ENCODE measurements at regions not wholly inside any gene's neighbourhood (a gene's known extent, or its start where the extent isn't known, plus 50 kb on each side); places are given as distances from the start of the nearest gene placed in this dataset.

- no peak for TF ChIP-seq CTCF (CRISPR knock-in tag; IDR thresholded peaks at IDR 0.05)
- TF ChIP-seq ZNF329 (CRISPR knock-in tag; IDR thresholded peaks at IDR 0.05; ENCODE audit: low read depth), result no peak
- TF ChIP-seq LCORL (IDR thresholded peaks at IDR 0.05), result no peak
- no peak for TF ChIP-seq LCORL (CRISPR knock-in tag; IDR thresholded peaks at IDR 0.05)
- no peak for TF ChIP-seq ZMAT3 (CRISPR knock-in tag; conservative IDR thresholded peaks at IDR 0.05)
- no peak for TF ChIP-seq TBX2 (CRISPR knock-in tag; IDR thresholded peaks at IDR 0.05; ENCODE audit: borderline replicate concordance)
- no peak for TF ChIP-seq ZNF574 (CRISPR knock-in tag; IDR thresholded peaks at IDR 0.05)
- no peak for TF ChIP-seq HNF4A (CRISPR knock-in tag; IDR thresholded peaks at IDR 0.05)
- TF ChIP-seq GTF3A (CRISPR knock-in tag; conservative IDR thresholded peaks at IDR 0.05), result no peak
- TF ChIP-seq CBX5 (CRISPR knock-in tag; IDR thresholded peaks at IDR 0.05; ENCODE audit: borderline replicate concordance), result no peak
- no peak for TF ChIP-seq GATAD2A (CRISPR knock-in tag; IDR thresholded peaks at IDR 0.05)
- TF ChIP-seq ZNF891 (CRISPR knock-in tag; IDR thresholded peaks at IDR 0.05), result no peak
Measured at GRCh38 chr5:143888912-143889311, 77.0 kb downstream of the HMHB1 start.

All from HepG2 (cell line).